ENCODE measurements at regions not wholly inside any gene's neighbourhood (a gene's known extent, or its start where the extent isn't known, plus 50 kb on each side); places are given as distances from the start of the nearest gene placed in this dataset.

- Histone ChIP-seq H3K36me3 (replicated peaks in 1 of 2; ENCODE audit: control insufficient read depth in 1 of 2, insufficient read depth in 2 of 2, low read length in 2 of 2) (no peaks in the 10 kb centered on the region), H3K27me3 (ENCODE audit: control insufficient read depth in 2 of 2, insufficient read depth in 2 of 2, low read length in 2 of 2) (peaks cover 0 to 9% of the 10 kb centered on the region in 2 donors), H3K79me2 (ENCODE audit: insufficient read depth, low read length) (no peaks in the 10 kb centered on the region), H3K9ac (ENCODE audit: insufficient read depth, low read length, poor library complexity, severe bottlenecking) (no peak overlapping the region), H3K27ac (ENCODE audit: low read depth in 1 of 2, low read length in 2 of 2) (no peak overlapping the region), H3K4me1 (ENCODE audit: control insufficient read depth in 1 of 2, insufficient read depth in 2 of 2, low read length in 2 of 2) (no peaks in the 10 kb centered on the region), H3K4me3 (replicated peaks in 1 of 3; ENCODE audit: low read depth in 2 of 3, low read length in 3 of 3) (no peak overlapping the region), H3K4me2 (replicated peaks; ENCODE audit: extremely low read depth, low read length, poor library complexity, severe bottlenecking) (no peak overlapping the region), H3K9me3 (replicated peaks in 1 of 2; ENCODE audit: control insufficient read depth in 1 of 2, insufficient read depth in 1 of 2, low read length in 2 of 2) (peaks cover 31 to 37% of the 10 kb centered on the region in 2 donors), H2AFZ (ENCODE audit: insufficient read depth, low read depth, low read length, poor library complexity, severe bottlenecking) (no peak overlapping the region), H4K20me1 (ENCODE audit: insufficient read depth, low read length) (no peaks in the 10 kb centered on the region)
- TF ChIP-seq, protein P1, sequence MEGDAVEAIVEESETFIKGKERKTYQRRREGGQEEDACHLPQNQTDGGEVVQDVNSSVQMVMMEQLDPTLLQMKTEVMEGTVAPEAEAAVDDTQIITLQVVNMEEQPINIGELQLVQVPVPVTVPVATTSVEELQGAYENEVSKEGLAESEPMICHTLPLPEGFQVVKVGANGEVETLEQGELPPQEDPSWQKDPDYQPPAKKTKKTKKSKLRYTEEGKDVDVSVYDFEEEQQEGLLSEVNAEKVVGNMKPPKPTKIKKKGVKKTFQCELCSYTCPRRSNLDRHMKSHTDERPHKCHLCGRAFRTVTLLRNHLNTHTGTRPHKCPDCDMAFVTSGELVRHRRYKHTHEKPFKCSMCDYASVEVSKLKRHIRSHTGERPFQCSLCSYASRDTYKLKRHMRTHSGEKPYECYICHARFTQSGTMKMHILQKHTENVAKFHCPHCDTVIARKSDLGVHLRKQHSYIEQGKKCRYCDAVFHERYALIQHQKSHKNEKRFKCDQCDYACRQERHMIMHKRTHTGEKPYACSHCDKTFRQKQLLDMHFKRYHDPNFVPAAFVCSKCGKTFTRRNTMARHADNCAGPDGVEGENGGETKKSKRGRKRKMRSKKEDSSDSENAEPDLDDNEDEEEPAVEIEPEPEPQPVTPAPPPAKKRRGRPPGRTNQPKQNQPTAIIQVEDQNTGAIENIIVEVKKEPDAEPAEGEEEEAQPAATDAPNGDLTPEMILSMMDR (IDR thresholded peaks at IDR 0.05), result no peak
- intact Hi-C loops (cut with micrococcal nuclease), result no loop called here
- peaks cover 22 to 40% (median 38%) of the 10 kb centered on the region in 7 donors for H3K9me3 Mint-ChIP-seq
- H3K27ac Mint-ChIP-seq, result no peak overlapping the region
- H3K4me1 Mint-ChIP-seq, result peaks cover 9% of the 10 kb centered on the region
- H3K4me3 Mint-ChIP-seq, result no peak overlapping the region
- no peaks in the 10 kb centered on the region for H3K36me3 Mint-ChIP-seq
- 78% methylated on average over 12 of the region's 13 CpGs for WGBS (ENCODE audit: insufficient coverage)
- peak in 1 of 3 donors; percentile 1 for DNase-seq
- H3K27me3 Mint-ChIP-seq (ENCODE audit: low read depth in 3 of 3), result peaks cover 7 to 19% (median 11%) of the 10 kb centered on the region in 3 donors
These were observed 108.7 kb upstream of the INSIG1 start for GRCh38 chr7:155188821-155189581.

GRCh38 chr7:155189590-155189989, 108.1 kb upstream of the INSIG1 start:
- Mint-ChIP-seq H3K9me3 (peaks cover 22 to 36% (median 33%) of the 10 kb centered on the region in 7 donors), H3K27me3 (ENCODE audit: low read depth in 3 of 3) (peaks cover 7 to 17% (median 11%) of the 10 kb centered on the region in 3 donors), H3K4me1 (peaks cover 9% of the 10 kb centered on the region), H3K4me3 (no peak overlapping the region), H3K36me3 (no peaks in the 10 kb centered on the region), H3K27ac (no peak overlapping the region)
- Histone ChIP-seq H3K27ac (ENCODE audit: low read depth in 1 of 2, low read length in 2 of 2) (no peak overlapping the region), H3K36me3 (replicated peaks in 1 of 2; ENCODE audit: control insufficient read depth in 1 of 2, insufficient read depth in 2 of 2, low read length in 2 of 2) (no peaks in the 10 kb centered on the region), H3K9ac (ENCODE audit: insufficient read depth, low read length, poor library complexity, severe bottlenecking) (no peak overlapping the region), H3K79me2 (ENCODE audit: insufficient read depth, low read length) (no peaks in the 10 kb centered on the region), H3K4me2 (replicated peaks; ENCODE audit: extremely low read depth, low read length, poor library complexity, severe bottlenecking) (no peak overlapping the region), H3K4me3 (replicated peaks in 1 of 3; ENCODE audit: low read depth in 2 of 3, low read length in 3 of 3) (no peak overlapping the region), H2AFZ (ENCODE audit: insufficient read depth, low read depth, low read length, poor library complexity, severe bottlenecking) (no peak overlapping the region), H3K27me3 (ENCODE audit: control insufficient read depth in 2 of 2, insufficient read depth in 2 of 2, low read length in 2 of 2) (peaks cover 0 to 9% of the 10 kb centered on the region in 2 donors), H3K9me3 (replicated peaks in 1 of 2; ENCODE audit: control insufficient read depth in 1 of 2, insufficient read depth in 1 of 2, low read length in 2 of 2) (peaks cover 25 to 32% of the 10 kb centered on the region in 2 donors), H3K4me1 (ENCODE audit: control insufficient read depth in 1 of 2, insufficient read depth in 2 of 2, low read length in 2 of 2) (no peaks in the 10 kb centered on the region), H4K20me1 (ENCODE audit: insufficient read depth, low read length) (no peaks in the 10 kb centered on the region)
- TF ChIP-seq, protein P1 (IDR thresholded peaks at IDR 0.05), result no peak
- 90% methylated on average over 12 of the region's 13 CpGs for WGBS (ENCODE audit: insufficient coverage)
- no peak for DNase-seq
- intact Hi-C loops (cut with micrococcal nuclease), result no loop called here
